ENCODE measurements at regions not wholly inside any gene's neighbourhood (a gene's known extent, or its start where the extent isn't known, plus 50 kb on each side); places are given as distances from the start of the nearest gene placed in this dataset.
"Not testable (repeated sequence)": the region's sequence is repeated elsewhere in the genome, so short reads cannot be mapped to it uniquely, and the experiment has no call there.

- no peak for DNase-seq (ENCODE audit: low read depth in 2 of 3, low spot score in 1 of 3)
These were observed 143.5 kb upstream of the TGFBR2 start for GRCh38 chr3:30462721-30463470.

DNA sequence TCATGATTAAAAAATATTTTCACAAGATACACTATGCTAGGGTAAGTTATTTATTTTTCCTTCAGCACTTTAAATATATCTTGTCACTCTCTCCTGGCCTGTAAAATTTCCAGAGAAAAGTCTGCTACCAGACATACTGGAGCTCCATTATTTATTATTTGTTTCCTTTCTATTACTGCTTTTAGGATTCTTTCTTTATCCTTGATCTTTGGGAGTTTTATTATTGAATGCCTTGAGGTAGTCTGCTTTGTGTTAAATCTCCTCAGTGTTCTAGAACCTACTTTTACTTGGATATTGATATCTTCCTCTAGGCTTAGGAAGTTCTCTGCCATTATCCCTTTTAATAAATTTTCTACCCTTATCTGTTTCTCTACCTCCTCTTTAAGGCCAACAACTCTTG, 142.0 kb upstream of the TGFBR2 start:
- DNase-seq (ENCODE audit: low read depth in 2 of 3, low spot score in 1 of 3) = no peak

DNA sequence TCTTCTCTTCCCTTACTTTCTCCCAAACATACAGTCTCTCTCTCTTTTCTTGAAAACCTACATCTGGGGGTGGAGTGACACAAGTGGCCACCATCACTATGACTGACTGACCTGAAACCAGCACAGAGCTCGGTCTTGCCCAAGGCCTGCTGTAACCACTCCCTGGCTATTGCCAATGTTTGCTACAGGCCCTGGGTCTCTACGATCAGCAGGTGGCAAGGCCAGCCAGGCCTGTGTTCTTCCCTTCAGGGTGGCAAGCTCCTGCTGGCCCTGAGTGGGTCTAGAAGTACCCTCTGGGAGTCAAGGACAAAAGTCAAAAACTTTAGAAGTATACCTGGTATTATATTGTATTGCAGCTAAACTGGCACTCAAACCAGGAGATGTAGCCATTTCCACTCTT, 140.9 kb upstream of the TGFBR2 start:
- no peak for DNase-seq (ENCODE audit: low read depth in 2 of 3, low spot score in 1 of 3)

DNA sequence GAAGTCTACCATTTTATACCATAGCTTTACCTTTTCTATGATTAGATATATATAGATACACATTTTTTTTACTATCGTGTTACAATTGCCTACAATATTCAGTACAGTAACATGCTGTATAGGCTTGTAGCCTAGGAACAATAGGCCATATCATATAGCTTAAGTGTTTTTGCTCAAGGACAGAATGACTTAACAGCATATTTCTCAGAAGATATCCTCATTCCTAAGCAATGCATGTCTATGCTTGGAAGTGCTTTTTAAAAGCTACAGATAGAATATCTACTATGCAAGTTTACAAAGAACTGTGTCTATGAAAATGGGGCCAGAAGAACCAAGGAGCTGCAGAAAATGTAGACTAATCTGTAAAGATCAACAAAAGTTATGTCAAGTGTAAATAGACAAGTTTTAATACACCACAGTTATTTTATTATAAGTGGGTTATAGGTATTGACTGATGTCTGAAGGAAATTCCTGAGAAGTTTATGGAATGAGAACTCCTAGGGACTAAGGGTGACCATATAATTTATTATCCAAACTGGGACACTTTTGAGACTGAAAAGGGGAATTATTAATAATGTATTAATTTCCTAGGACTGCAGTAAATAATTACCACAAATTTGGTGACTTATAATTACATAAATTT, 138.7 kb upstream of the TGFBR2 start:
- DNase-seq (ENCODE audit: low read depth in 2 of 3, low spot score in 1 of 3) = no peak

DNA sequence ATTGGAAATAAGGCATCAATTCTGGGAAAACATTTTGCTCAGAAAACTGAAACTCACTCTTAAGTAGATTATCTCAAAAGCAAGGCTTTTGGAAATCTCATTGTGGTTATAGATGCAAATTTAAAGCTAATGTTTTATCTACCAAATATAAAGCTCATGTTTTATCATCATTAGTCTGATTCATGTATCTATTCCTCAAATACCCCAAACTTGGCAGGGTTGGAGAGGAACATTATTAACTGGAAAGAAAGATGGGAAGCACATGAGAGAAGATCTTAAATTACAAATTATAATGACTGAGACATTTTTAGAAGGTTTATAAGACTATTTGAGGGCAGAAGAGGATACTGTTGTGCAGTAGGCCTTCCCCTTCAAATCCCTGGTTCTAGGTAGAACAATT, 137.3 kb upstream of the TGFBR2 start:
- no peak for DNase-seq (ENCODE audit: low read depth in 2 of 3, low spot score in 1 of 3)

GRCh38 chr3:30470496-30470895, 135.9 kb upstream of the TGFBR2 start:
- DNase-seq (ENCODE audit: low read depth in 2 of 3, low spot score in 1 of 3) = no peak

DNA sequence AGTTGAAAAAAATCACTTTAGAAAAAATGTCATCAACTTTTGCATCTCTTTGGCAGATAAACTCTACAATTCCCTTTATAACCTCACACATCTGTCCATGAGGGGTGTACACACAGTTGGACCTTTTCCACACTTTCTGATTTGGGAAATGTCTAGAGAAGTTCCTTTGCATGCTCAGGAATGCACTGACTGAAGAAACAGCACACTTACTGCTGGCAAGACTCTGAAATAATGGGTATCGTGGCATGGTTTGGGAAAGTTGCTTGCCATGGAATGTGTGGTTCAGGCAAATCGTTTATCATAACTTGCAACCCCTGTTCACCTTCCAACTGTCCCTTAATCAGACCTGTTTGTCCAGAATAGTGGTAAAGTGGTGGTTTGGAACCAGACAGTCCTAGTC, 135.3 kb upstream of the TGFBR2 start:
- no peak for DNase-seq (ENCODE audit: low read depth in 2 of 3, low spot score in 1 of 3)

DNA sequence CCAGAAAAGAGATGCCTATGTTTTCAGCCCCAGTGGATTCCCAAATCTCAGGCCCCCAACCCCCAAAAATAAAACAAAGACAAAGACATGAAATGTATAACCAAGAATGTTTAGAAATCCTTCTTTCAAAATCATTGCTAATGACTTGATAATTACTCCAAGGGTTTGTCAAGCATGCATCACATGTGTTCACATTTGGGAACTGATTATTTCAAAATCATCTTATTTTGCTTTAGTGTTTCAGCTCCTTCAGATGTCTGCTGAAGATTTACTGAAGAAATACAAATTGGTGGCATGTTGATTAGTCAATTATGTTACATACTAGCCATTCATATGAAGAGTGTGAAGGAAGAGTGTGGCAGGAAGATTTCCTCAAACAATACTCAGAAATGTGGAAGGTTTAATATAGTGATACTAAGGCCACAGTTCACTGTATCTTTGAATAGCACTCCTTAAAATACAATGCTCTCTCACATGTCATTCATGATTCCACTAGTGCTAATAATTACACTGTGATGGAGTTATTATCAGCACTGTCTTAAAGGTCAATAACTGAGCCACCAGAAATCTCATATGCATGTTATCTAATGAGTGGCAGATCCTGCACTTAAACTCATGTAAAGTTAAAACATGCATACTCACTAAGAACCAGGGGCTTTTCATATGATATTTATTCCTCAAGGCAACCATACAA, 134.5 kb upstream of the TGFBR2 start:
- DNase-seq (ENCODE audit: low read depth in 2 of 3, low spot score in 1 of 3) = no peak

DNA sequence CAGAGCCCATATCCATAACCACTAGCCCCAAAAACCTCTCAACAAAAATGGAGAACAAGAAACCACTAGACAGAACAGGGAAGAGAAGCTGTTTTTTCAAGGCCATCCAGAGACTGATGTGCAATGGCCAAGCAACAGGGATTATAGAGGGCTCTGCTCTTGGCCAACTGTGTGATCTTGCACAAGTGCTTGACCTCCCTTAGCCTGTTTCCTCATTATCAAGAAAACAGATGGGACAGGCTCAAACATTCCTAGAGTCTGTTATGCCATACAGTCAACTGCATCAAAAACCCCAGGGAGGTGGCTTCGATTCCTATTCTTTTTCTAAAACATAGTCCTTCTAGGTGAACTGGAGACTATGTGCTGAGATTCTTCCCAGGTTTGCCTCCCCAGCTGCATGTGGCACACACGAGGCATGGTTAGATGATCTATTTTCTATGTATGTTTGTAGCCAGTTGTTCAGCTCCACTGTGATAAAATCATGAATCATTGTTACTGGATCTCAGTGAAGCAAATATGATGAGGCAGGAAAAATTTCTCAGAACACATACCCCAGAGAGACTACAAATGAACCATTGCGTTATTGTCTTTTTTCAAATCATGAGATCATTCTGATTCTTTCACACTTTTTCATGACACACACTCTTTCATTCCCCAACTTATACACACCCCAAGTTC, 132.9 kb upstream of the TGFBR2 start:
- no peak for DNase-seq (ENCODE audit: low read depth in 2 of 3, low spot score in 1 of 3)

- no peak for DNase-seq (ENCODE audit: low read depth in 2 of 3, low spot score in 1 of 3)
These were observed 132.0 kb upstream of the TGFBR2 start for GRCh38 chr3:30474371-30474770.

- DNase-seq (ENCODE audit: low read depth in 2 of 3, low spot score in 1 of 3) = peak; percentile 5 to 12 (median 8)
These were observed 131.2 kb upstream of the TGFBR2 start for GRCh38 chr3:30475038-30475808.

- no peak for DNase-seq (ENCODE audit: low read depth in 2 of 3, low spot score in 1 of 3)
These were observed 130.6 kb upstream of the TGFBR2 start for GRCh38 chr3:30475809-30476178.

DNA sequence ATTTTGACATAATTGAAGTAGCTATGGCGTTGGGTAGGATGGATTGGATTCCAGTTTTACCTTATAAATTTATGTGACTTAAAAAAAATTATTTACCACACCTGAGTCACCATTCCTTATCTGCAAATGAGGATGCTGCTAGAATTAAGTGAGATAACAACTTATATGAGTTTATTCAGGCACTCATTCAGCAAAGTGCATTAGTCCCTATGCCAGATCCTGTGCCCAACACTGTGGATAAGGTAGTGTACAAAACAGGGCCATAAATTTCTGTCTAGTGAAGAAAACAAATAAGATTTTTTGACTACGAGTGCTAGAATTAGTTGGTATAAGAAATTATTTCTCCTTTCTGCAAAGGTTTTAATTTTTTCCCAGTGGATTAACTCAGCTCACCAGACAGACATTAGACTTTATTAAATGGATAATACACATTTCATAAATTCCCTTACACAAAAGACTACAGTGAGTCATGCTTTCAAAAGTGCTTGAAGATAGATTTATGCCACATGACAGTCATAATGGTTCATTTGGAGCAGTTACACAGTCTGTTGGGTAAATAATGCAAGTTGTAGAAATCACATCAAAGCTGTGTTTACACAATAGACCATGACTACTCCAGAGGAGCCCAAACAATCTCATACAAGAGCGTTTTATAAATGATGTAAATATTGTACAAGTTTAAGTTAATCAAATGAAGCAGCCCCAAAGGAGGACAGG, 129.9 kb upstream of the TGFBR2 start:
- no peak for DNase-seq (ENCODE audit: low read depth in 2 of 3, low spot score in 1 of 3)

GRCh38 chr3:30477149-30477921, 129.1 kb upstream of the TGFBR2 start:
- no peak for DNase-seq (ENCODE audit: low read depth in 2 of 3, low spot score in 1 of 3)

DNA sequence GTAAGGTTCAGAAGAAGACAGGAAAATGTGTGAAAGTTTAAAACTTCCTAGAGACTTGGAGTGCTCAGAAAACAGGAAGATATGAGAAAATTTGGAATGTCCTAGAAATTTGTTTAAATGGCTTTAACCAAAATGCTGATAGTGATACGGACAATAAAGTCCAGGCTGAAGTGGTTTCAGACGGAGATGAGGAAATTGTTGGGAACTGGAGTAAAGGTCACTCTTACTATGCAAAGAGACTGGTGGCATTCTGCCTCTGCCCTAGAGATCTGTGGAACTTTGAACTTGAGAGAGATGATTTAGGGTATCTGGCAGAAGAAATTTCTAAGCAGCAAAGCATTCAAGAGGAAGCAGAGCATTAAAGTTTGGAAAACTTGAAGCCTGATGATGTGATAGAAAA, 126.7 kb upstream of the TGFBR2 start:
- DNase-seq (ENCODE audit: low read depth in 2 of 3, low spot score in 1 of 3) = not testable (repeated sequence)

- DNase-seq (ENCODE audit: low read depth in 2 of 3, low spot score in 1 of 3) = not testable (repeated sequence)
These were observed 126.2 kb upstream of the TGFBR2 start for GRCh38 chr3:30480156-30480555.

DNA sequence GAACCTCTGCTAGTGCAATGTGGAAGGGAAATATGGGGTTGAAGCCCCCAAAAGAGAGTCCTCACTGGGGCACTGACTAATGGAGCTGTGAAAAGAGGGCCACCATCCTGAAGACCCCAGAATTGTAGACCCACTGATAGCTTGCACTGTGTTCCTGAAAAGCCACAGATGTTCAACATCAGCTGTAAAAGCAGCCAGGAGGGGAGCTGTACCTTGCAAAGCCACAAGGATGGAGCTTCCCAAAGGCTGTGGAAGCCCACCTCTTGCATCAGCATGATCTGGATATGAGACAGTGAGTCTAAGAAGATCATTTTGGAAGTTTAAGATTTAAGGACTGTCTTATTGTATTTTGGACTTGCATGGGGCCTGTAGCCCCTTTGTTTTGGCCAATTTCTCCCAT, 125.8 kb upstream of the TGFBR2 start:
- no peak for DNase-seq (ENCODE audit: low read depth in 2 of 3, low spot score in 1 of 3)

DNA sequence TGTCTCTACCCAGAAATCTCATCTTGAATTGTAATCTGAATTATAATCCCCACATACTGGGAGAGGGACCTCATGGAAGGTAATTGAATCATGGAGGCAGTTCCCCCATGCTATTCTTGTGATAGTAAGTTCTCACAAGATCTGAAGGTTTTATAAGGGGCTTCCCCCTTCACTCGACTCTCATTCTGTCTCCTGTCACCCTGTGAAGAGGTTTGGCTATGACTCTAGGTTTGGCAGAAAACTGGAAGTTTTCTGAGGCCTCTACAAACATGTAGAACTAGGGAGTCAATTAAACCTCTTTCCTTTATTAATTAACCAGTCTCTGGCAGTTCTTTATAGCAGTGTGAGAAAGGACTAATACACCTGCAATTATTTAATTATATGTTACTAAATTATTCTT, 125.2 kb upstream of the TGFBR2 start:
- DNase-seq (ENCODE audit: low read depth in 2 of 3, low spot score in 1 of 3) = no peak

DNA sequence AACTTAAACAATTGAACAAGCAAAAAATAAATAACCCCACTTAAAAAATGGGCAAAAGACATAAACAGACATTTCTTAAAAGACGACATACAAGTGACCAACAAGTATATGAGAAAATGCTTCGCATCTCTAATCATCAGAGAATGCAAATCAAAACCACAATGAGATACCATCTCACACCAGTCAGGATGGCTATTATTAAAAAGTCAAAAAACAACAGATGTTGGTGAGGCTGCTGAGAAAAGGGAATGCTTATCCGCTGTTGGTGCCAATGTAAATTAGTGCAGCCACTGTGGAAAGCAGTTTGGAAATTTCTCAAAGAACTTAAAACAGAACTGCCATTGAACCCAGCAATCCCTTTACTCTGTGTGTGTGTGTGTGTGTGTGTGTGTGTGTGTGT, 122.2 kb upstream of the TGFBR2 start:
- DNase-seq (ENCODE audit: low read depth in 2 of 3, low spot score in 1 of 3) = not testable (repeated sequence)

GRCh38 chr3:30486368-30486767, 120.0 kb upstream of the TGFBR2 start:
- no peak for DNase-seq (ENCODE audit: low read depth in 2 of 3, low spot score in 1 of 3)

Measured in stimulated activated CD4-positive, alpha-beta T cell treated with anti-CD3 and anti-CD28 coated beads, Interleukin-12 subunit alpha, Interleukin-12 subunit beta, amount 100 ng/mL, for 48 hours (primary cell).